ENCODE measurements at regions not wholly inside any gene's neighbourhood (a gene's known extent, or its start where the extent isn't known, plus 50 kb on each side); places are given as distances from the start of the nearest gene placed in this dataset.

DNA sequence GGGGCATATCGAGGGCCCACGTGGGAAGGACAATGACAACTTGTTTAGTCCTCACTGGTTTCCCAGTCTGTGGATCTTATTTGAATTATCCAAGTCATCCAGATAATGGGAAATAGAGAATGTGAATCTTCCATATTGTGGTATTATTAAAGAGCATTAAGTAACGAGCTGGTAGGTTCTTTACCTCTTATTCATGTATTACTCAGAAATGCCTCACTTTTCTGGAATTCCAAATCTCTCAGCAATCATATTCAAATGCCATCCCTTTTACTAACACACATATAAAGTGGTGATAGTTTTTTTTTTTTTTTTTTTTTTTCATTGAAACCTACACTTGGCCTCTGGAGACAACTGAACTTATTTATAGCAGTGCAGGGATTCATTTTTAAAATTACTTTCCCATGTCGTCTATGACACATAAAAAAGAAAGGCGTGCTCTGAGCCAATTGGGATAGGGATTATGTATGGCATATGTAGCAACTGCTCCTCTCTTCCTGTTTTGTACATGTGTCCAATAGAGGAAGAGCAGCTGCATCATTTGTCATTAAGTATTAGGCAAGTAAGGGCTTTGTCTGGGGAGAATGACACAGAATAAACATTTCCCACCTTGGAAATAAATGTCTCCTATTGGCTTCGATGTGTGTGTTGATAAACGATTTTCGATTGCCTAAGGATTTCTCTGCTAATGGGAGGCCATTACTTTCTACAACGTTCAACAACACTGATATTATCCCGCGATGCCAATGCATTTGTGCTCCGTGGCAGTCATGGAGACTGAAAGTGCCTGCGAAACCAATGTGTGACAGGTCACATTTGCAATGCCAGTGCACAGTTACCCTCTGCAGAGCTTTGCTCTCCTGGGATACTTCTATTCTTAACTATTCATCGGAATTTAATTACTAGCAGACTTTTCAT lies 78.6 kb upstream of the IFNG-AS1 start:
- POLR2A ChIA-PET: interaction anchor here (0.6 to 1.0 kb wide), 5 partner anchors 70 to 435 kb away, joined by 3 to 7 read pairs (median 3); no protein-coding TSS in a partner anchor
- CTCF ChIA-PET: interaction anchor here (1.1 to 1.4 kb wide), 2 partner anchors 9 to 33 kb away, joined by 3 read pairs; no protein-coding TSS in a partner anchor
- DNase-seq (ENCODE audit: low read depth, low spot score): peak; percentile 99

DNA sequence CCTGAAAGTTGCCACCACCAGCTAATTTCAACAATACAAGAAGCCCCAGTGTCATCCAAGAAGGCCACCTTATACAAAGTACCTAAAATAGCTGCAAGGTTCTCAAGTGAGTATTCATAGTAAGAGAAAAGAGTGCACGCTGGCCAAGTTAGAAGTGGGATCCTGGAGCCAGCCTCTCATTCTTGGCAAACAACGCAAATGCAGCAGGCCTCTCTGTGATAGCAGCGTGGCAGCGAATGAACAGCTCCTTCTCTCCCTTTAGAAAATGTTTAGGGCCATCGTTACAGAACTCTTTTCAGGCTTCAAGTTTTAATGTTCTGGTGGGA lies 78.0 kb upstream of the IFNG-AS1 start:
- H3K4me3 ChIP-seq (ENCODE audit: low read depth, low read length): no peak overlapping the region
- POLR2A ChIA-PET: no interaction called here
- CTCF ChIA-PET: interaction anchor here (1.1 kb wide), 1 partner anchor 32 kb away, joined by 3 read pairs; no protein-coding TSS in a partner anchor
- no peak for DNase-seq (ENCODE audit: low read depth, low spot score)
- no peak for TF ChIP-seq CTCF (IDR thresholded peaks at IDR 0.05; ENCODE audit: insufficient read depth, low read length, missing control alignments)

More for the DNA sequence above, 78.6 kb upstream of the IFNG-AS1 start:
- no peak for TF ChIP-seq CTCF (IDR thresholded peaks at IDR 0.05; ENCODE audit: insufficient read depth, low read length, missing control alignments)
- no peak overlapping the region for H3K4me3 ChIP-seq (ENCODE audit: low read depth, low read length)

- H3K4me3 ChIP-seq (ENCODE audit: low read depth, low read length): no peak overlapping the region
- DNase-seq (ENCODE audit: low read depth, low spot score): no peak
- ChIA-PET POLR2A (no interaction called here), CTCF (interaction anchor here (1.1 kb wide), 1 partner anchor 31 kb away, joined by 3 read pairs; no protein-coding TSS in a partner anchor)
- no peak for TF ChIP-seq CTCF (IDR thresholded peaks at IDR 0.05; ENCODE audit: insufficient read depth, low read length, missing control alignments)
Observed at GRCh38 chr12:67911789-67912188, 77.5 kb upstream of the IFNG-AS1 start.

GRCh38 chr12:67915335-67915851 lies 73.9 kb upstream of the IFNG-AS1 start:
- no peak overlapping the region for H3K4me3 ChIP-seq (ENCODE audit: low read depth, low read length)
- no peak for DNase-seq (ENCODE audit: low read depth, low spot score)
- ChIA-PET POLR2A (no interaction called here), CTCF (no interaction called here)
- no peak for TF ChIP-seq CTCF (IDR thresholded peaks at IDR 0.05; ENCODE audit: insufficient read depth, low read length, missing control alignments)

DNA sequence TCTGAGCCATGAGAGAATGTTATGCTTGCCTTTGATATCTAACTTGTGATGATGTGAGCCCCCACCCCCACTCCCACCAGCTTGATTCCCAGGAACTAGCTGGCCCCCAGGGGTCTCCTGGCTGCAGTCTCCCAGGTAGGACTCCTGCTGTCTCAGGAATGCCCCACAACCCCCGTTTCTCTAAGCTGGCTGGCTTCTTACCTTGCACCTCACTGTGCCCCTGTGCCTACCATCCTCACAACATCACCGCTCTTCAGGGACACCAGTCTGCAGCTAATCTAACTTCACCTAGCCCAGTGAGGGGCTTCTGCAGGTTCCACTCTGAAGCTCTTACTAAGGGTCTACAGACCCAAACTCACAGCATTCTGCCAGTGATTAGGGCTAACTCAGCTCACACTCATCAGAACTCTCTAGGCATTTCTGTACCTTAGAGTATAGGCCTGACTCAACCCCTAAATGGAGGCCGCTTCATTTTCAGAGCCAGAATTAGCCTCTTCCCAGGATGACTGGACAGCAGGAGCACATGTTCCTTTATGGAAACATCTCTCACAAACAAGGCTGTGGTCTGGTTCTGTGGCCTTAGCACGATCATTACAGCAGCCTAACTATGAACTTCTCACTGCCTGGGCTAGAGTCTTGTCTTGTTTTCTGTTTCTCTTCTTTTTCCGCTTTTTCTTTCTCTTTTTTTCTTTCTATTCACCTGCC lies 72.8 kb upstream of the IFNG-AS1 start:
- ChIA-PET POLR2A (no interaction called here), CTCF (interaction anchor here (1.6 kb wide), 1 partner anchor 26 kb away, joined by 4 read pairs; no protein-coding TSS in a partner anchor)
- no peak for DNase-seq (ENCODE audit: low read depth, low spot score)
- no peak for TF ChIP-seq CTCF (IDR thresholded peaks at IDR 0.05; ENCODE audit: insufficient read depth, low read length, missing control alignments)
- H3K4me3 ChIP-seq (ENCODE audit: low read depth, low read length): no peak overlapping the region

DNA sequence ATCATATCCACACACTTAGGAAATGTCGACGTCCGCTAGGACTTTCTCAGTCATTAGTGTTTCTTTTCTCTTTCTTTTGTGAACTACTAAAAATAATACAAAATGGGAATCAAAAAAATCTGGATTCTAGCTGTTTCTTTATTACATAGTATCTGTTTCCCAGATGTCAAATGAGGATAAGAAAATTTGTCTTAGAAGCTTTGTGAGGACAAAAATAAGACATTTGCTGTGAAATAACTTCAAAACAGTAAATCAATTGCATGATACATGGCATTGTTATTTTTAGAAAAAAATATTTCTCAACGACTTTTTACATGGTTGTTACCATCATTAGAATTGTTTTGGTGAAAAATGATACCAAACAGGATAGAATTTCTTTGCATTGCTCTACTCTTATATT lies 71.4 kb upstream of the IFNG-AS1 start:
- ChIA-PET POLR2A (no interaction called here), CTCF (interaction anchor here (1.3 kb wide), 1 partner anchor 254 kb away, joined by 3 read pairs; no protein-coding TSS in a partner anchor)
- H3K4me3 ChIP-seq (ENCODE audit: low read depth, low read length): no peak overlapping the region
- no peak for DNase-seq (ENCODE audit: low read depth, low spot score)
- TF ChIP-seq CTCF (IDR thresholded peaks at IDR 0.05; ENCODE audit: insufficient read depth, low read length, missing control alignments): no peak

Measured in AG04449 (cell line).